IMR-90 (cell line): ENCODE measurements at regions not wholly inside any gene's neighbourhood (a gene's known extent, or its start where the extent isn't known, plus 50 kb on each side); places are given as distances from the start of the nearest gene placed in this dataset.

ENCODE experiments used
- ATAC-seq: fragments of 200-7000 bp; cut with Tn5 transposase; 2 replicates; pipeline ENCODE4 v1.9.1; 2020; ENCODE audit warnings: low read depth, mild to moderate bottlenecking, moderate library complexity
- BruUV-seq: library from RNA; stranded (reverse); fragments of 400-500 nt; replicated peaks from 2 replicates; lab custom pipeline; 2021; lab: Mats Ljungman, UMichigan
- CTCF ChIA-PET: fragments of 300-600 bp; formaldehyde crosslinking; extraction: SDS; loops from one replicate; lab custom pipeline; 2021; ENCODE audit warnings: antibody characterized with exemption; lab: Yijun Ruan, JAX
- POLR2A ChIA-PET: fragments of 300-600 bp; sonication (Branson Sonifier 250); formaldehyde crosslinking; loops from one replicate; lab custom pipeline; 2022; ENCODE audit warnings: antibody characterized with exemption; ENCODE audit not compliant: unreplicated experiment; lab: Charles Lee
- DNase-seq: peaks from one replicate; pipeline ENCODE4 v3.0.0; 2013
- H2AFZ ChIP-seq: replicated peaks from 2 replicates; pipeline ENCODE3; 2013; ENCODE audit warnings: low read length, mild to moderate bottlenecking; ENCODE audit not compliant: poor library complexity
- H2AK5ac ChIP-seq: 2 replicates; pipeline ENCODE4 v1.6.1; 2013; ENCODE audit warnings: low read depth, low read length, inconsistent platforms
- H2AK9ac ChIP-seq: replicated peaks from 2 replicates; pipeline ENCODE3; 2013; ENCODE audit warnings: mild to moderate bottlenecking, low read depth, low read length, moderate library complexity; ENCODE audit not compliant: poor library complexity
- H2BK120ac ChIP-seq: 2 replicates; pipeline ENCODE4 v1.6.1; 2013; ENCODE audit warnings: low read depth, low read length, inconsistent platforms
- H2BK15ac ChIP-seq: 3 replicates; pipeline ENCODE4 v1.6.1; 2013; ENCODE audit warnings: low read depth, low read length, inconsistent platforms
- H2BK20ac ChIP-seq: 2 replicates; pipeline ENCODE4 v1.6.1; 2013; ENCODE audit warnings: low read depth, mild to moderate bottlenecking, inconsistent platforms, low read length, moderate library complexity
- H2BK5ac ChIP-seq: 2 replicates; pipeline ENCODE4 v1.6.1; 2013; ENCODE audit warnings: mild to moderate bottlenecking, low read depth, low read length, inconsistent platforms; ENCODE audit not compliant: poor library complexity, severe bottlenecking
- H3K14ac ChIP-seq: replicated peaks from 2 replicates; pipeline ENCODE4 v1.6.1; 2013; ENCODE audit warnings: low read depth, low read length, inconsistent platforms
- H3K18ac ChIP-seq: 2 replicates; pipeline ENCODE4 v1.6.1; 2013; ENCODE audit warnings: low read depth, low read length, control low read depth
- H3K23ac ChIP-seq: 2 replicates; pipeline ENCODE4 v1.6.1; 2013; ENCODE audit warnings: low read depth, low read length, inconsistent platforms
- H3K27ac ChIP-seq: 2 replicates; pipeline ENCODE4 v1.5.1; 2013; ENCODE audit warnings: mild to moderate bottlenecking, control low read depth, low read length; ENCODE audit not compliant: insufficient read depth
- H3K27me3 ChIP-seq: 2 replicates; pipeline ENCODE4 v1.6.1; 2013; ENCODE audit warnings: low read length; ENCODE audit not compliant: control insufficient read depth, insufficient read depth
- H3K36me3 ChIP-seq: 2 replicates; pipeline ENCODE4 v1.6.1; 2013; ENCODE audit warnings: low read length, mixed read lengths; ENCODE audit not compliant: control insufficient read depth, insufficient read depth
- H3K4ac ChIP-seq: 2 replicates; pipeline ENCODE4 v1.6.1; 2013; ENCODE audit warnings: low read depth, low read length, inconsistent platforms
- H3K4me1 ChIP-seq: 2 replicates; pipeline ENCODE4 v1.6.1; 2013; ENCODE audit warnings: low read length, mixed read lengths; ENCODE audit not compliant: control insufficient read depth, insufficient read depth
- H3K4me2 ChIP-seq: 2 replicates; pipeline ENCODE4 v1.6.1; 2013; ENCODE audit warnings: low read depth, mild to moderate bottlenecking, control low read depth, low read length, moderate library complexity
- H3K4me3 ChIP-seq: 2 replicates; pipeline ENCODE4 v1.5.1; 2013; ENCODE audit warnings: low read depth, mild to moderate bottlenecking, control low read depth, low read length, moderate library complexity; ENCODE audit not compliant: insufficient read depth
- H3K56ac ChIP-seq: 2 replicates; pipeline ENCODE4 v1.6.1; 2013; ENCODE audit warnings: low read length, inconsistent platforms; ENCODE audit not compliant: insufficient read depth; ENCODE audit errors: extremely low read depth
- H3K79me1 ChIP-seq, 2 experiments: 2 replicates each; pipeline ENCODE4 v1.6.1; 2013; ENCODE audit warnings: low read length in 2 of 2, inconsistent platforms in 1 of 2, low read depth in 1 of 2
- H3K9ac ChIP-seq: 2 replicates; pipeline ENCODE4 v1.6.1; 2013; ENCODE audit warnings: low read depth, low read length, control low read depth
- H3K9me1 ChIP-seq: 2 replicates; pipeline ENCODE4 v1.6.1; 2013; ENCODE audit warnings: low read length, inconsistent platforms; ENCODE audit not compliant: insufficient read depth
- H3K9me3 ChIP-seq: 2 replicates; pipeline ENCODE4 v1.6.1; 2013; ENCODE audit warnings: low read length; ENCODE audit not compliant: control insufficient read depth, insufficient read depth
- H4K20me1 ChIP-seq: 2 replicates; pipeline ENCODE4 v1.6.1; 2013; ENCODE audit warnings: low read length, inconsistent platforms; ENCODE audit not compliant: insufficient read depth
- H4K5ac ChIP-seq: 2 replicates; pipeline ENCODE4 v1.6.1; 2013; ENCODE audit warnings: mild to moderate bottlenecking, low read depth, low read length, control low read depth
- H4K8ac ChIP-seq, 2 experiments: 2 replicates each; pipeline ENCODE4 v1.6.1; 2013; ENCODE audit warnings: low read depth in 2 of 2, low read length in 2 of 2, control low read depth in 1 of 2, inconsistent platforms in 1 of 2
- H4K91ac ChIP-seq: 2 replicates; pipeline ENCODE4 v1.6.1; 2013; ENCODE audit warnings: low read depth, low read length, inconsistent platforms; ENCODE audit not compliant: insufficient read depth
- BHLHE40 ChIP-seq: fragments of 150-350 bp; IDR thresholded peaks from 2 replicates; pipeline ENCODE4 v1.6.1; 2016; ENCODE audit warnings: mild to moderate bottlenecking, low read depth, low read length
- CEBPB ChIP-seq: IDR thresholded peaks from 2 replicates; pipeline ENCODE4 v1.6.1; 2012; ENCODE audit warnings: low read depth, low read length, improper control_type of control experiment
- CHD1 ChIP-seq: IDR thresholded peaks from 2 replicates; pipeline ENCODE4 v1.6.1; 2012; ENCODE audit warnings: low read depth, low read length, improper control_type of control experiment
- ELK1 ChIP-seq: fragments of 150-350 bp; IDR thresholded peaks from 2 replicates; pipeline ENCODE4 v1.6.1; 2016; ENCODE audit warnings: low read depth, mild to moderate bottlenecking, low read length, moderate library complexity, borderline replicate concordance
- FOS ChIP-seq: fragments of 150-350 bp; IDR thresholded peaks from 2 replicates; pipeline ENCODE4 v1.6.1; 2016; ENCODE audit warnings: low read depth, low read length
- MAFK ChIP-seq: IDR thresholded peaks from 2 replicates; pipeline ENCODE4 v1.6.1; 2012; ENCODE audit warnings: low read depth, low read length, improper control_type of control experiment
- MXI1 ChIP-seq: IDR thresholded peaks from 2 replicates; pipeline ENCODE4 v1.6.1; 2012; ENCODE audit warnings: low read depth, mild to moderate bottlenecking, low read length, moderate library complexity, borderline replicate concordance
- NFE2L2 ChIP-seq: fragments of 150-350 bp; IDR thresholded peaks from 2 replicates; pipeline ENCODE4 v1.6.1; 2016; ENCODE audit warnings: low read depth, mild to moderate bottlenecking, low read length
- SMC3 ChIP-seq: fragments of 150-350 bp; IDR thresholded peaks from 2 replicates; pipeline ENCODE4 v1.6.1; 2016; ENCODE audit warnings: low read depth, mild to moderate bottlenecking, antibody characterized with exemption, low read length, moderate library complexity
- USF2 ChIP-seq: fragments of 150-350 bp; IDR thresholded peaks from 2 replicates; pipeline ENCODE4 v1.6.1; 2017; ENCODE audit warnings: mild to moderate bottlenecking, antibody characterized with exemption, low read length, low read depth
- WGBS, 2 experiments: methylation state at CpG; one replicate each; pipeline versions ENCODE4 v1.1.5 to v1.1.7; 2013; ENCODE audit warnings: missing lambda C conversion rate in 2 of 2; ENCODE audit not compliant: insufficient read length in 1 of 2; ENCODE audit errors: extremely low coverage in 2 of 2; 5-methylcytosine and 5-hydroxymethylcytosine counted together
- dilution Hi-C: fragments of 300-500 bp; cut with HindIII; formaldehyde crosslinking; loops from one replicate; pipeline ENCODE4 v1.14.3; 2018; ENCODE audit warnings: low sequenced_read_pairs; ENCODE audit not compliant: unreplicated experiment
- in situ Hi-C: fragments of 300-500 bp; cut with MboI; formaldehyde crosslinking; loops from 3 replicates; pipeline ENCODE4 v1.14.3; 2019; ENCODE audit warnings: low sequenced_read_pairs, inconsistent platforms, mixed read lengths
- intact Hi-C: fragments of 100-400 bp; cut with micrococcal nuclease; formaldehyde crosslinking; loops from 2 replicates; pipeline ENCODE4 v1.10.0; 2022

- H3K9ac ChIP-seq = no peak overlapping the region
- H2BK15ac ChIP-seq = no peak overlapping the region
- no peaks in the 10 kb centered on the region for H3K36me3 ChIP-seq
- WGBS, 2 experiments = no CpG with 5 or more reads among the region's 6 CpGs
- no peak overlapping the region for H2AK9ac ChIP-seq
- no peak overlapping the region for H4K91ac ChIP-seq
- no peaks in the 10 kb centered on the region for H4K20me1 ChIP-seq
- no peak overlapping the region for H3K4me2 ChIP-seq
- no peak overlapping the region for H2AFZ ChIP-seq
- ATAC-seq = no peak
- no peak overlapping the region for H4K8ac ChIP-seq
- no peak overlapping the region for H3K18ac ChIP-seq
- H3K14ac ChIP-seq = no peak overlapping the region
- H3K23ac ChIP-seq = no peak overlapping the region
- in situ Hi-C loops (no loop called here), intact Hi-C loops (no loop called here), dilution Hi-C loops (no loop called here)
- H3K9me3 ChIP-seq = no peaks in the 10 kb centered on the region
- ChIA-PET CTCF (interaction anchor here (0.5 kb wide), 1 partner anchor 38 kb away, joined by 3 read pairs; no protein-coding TSS in a partner anchor), POLR2A (no interaction called here)
- TF ChIP-seq MXI1 = no peak
- TF ChIP-seq SMC3 = no peak
- TF ChIP-seq USF2 = no peak
- no peak for TF ChIP-seq FOS
- no peak for TF ChIP-seq CHD1
- TF ChIP-seq BHLHE40 = no peak
- TF ChIP-seq NFE2L2 = no peak
- TF ChIP-seq MAFK = no peak
- no peak for TF ChIP-seq ELK1
- TF ChIP-seq CEBPB = no peak
- BruUV-seq = no TSS peak
- H3K56ac ChIP-seq = no peak overlapping the region
- H3K9me1 ChIP-seq = no peaks in the 10 kb centered on the region
- no peaks in the 10 kb centered on the region for H3K79me1 ChIP-seq
- no peak overlapping the region for H2AK5ac ChIP-seq
- no peak overlapping the region for H3K4ac ChIP-seq
- H2BK5ac ChIP-seq = no peak overlapping the region
- no peak overlapping the region for H2BK20ac ChIP-seq
- no peak for DNase-seq
- no peak overlapping the region for H3K4me3 ChIP-seq
- no peak overlapping the region for H2BK120ac ChIP-seq
- H3K27me3 ChIP-seq = no peaks in the 10 kb centered on the region
- H4K5ac ChIP-seq = no peak overlapping the region
- H3K27ac ChIP-seq = no peak overlapping the region
- peaks cover 2% of the 10 kb centered on the region; the same call in 1 of the 2 replicates for H3K4me1 ChIP-seq
Observed at GRCh38 chr3:27574438-27574795, 90.2 kb upstream of the SLC4A7 start.
